SK-N-SH treated with all-trans-retinoic acid at 6 μM for 48 hours (cell line): ENCODE measurements at regions not wholly inside any gene's neighbourhood (a gene's known extent, or its start where the extent isn't known, plus 50 kb on each side); places are given as distances from the start of the nearest gene placed in this dataset.

ENCODE experiments used
- ESRRG ChIP-seq: fragments of 250-450 bp; sonication (Bioruptor Pico); IDR thresholded peaks from 2 replicates; pipeline ENCODE4 v1.6.1; 2021; ENCODE audit warnings: mild to moderate bottlenecking
- ZFP30 ChIP-seq: fragments of 450-650 bp; formaldehyde crosslinking; IDR thresholded peaks from 2 replicates; pipeline ENCODE4 v1.5.0; 2022; ENCODE audit warnings: mild to moderate bottlenecking, moderate library complexity

GRCh38 chr4:23384741-23385140 lies 505.1 kb downstream of the PPARGC1A start:
- TF ChIP-seq ZFP30 (CRISPR knock-in tag): no peak
- TF ChIP-seq ESRRG (CRISPR knock-in tag): no peak
